ENCODE measurements at regions not wholly inside any gene's neighbourhood (a gene's known extent, or its start where the extent isn't known, plus 50 kb on each side); places are given as distances from the start of the nearest gene placed in this dataset.

GRCh38 chr4:65126200-65126599, 544.1 kb downstream of the EPHA5 start:
- DNase-seq (ENCODE audit: low read depth): no peak

GRCh38 chr4:65120287-65120686, 550.0 kb downstream of the EPHA5 start:
- no peak for DNase-seq (ENCODE audit: low read depth)

GRCh38 chr4:65102419-65102818, 567.9 kb downstream of the EPHA5 start:
- peak; percentile 1 for DNase-seq (ENCODE audit: low read depth)

- DNase-seq (ENCODE audit: low read depth): no peak
Observed at GRCh38 chr4:65096630-65097029, 573.7 kb downstream of the EPHA5 start.

- peak; percentile 10 for DNase-seq (ENCODE audit: low read depth)
Observed at GRCh38 chr4:65089666-65090065, 580.6 kb downstream of the EPHA5 start.

GRCh38 chr4:65083076-65083475, 587.2 kb downstream of the EPHA5 start:
- DNase-seq (ENCODE audit: low read depth): peak; percentile 13

- DNase-seq (ENCODE audit: low read depth): no peak
Observed at GRCh38 chr4:65071564-65071963, 598.7 kb downstream of the EPHA5 start.

GRCh38 chr4:65069177-65069576, 601.1 kb downstream of the EPHA5 start:
- no peak for DNase-seq (ENCODE audit: low read depth)

GRCh38 chr4:65066106-65066505, 604.2 kb downstream of the EPHA5 start:
- DNase-seq (ENCODE audit: low read depth): no peak

GRCh38 chr4:65063601-65064000, 606.7 kb downstream of the EPHA5 start:
- DNase-seq (ENCODE audit: low read depth): no peak

- no peak for DNase-seq (ENCODE audit: low read depth)
Observed at GRCh38 chr4:65050786-65051185, 619.5 kb downstream of the EPHA5 start.

GRCh38 chr4:65046192-65047133, 623.8 kb downstream of the EPHA5 start:
- DNase-seq (ENCODE audit: low read depth): peak; percentile 21

GRCh38 chr4:65033899-65034298, 624.6 kb upstream of the TECRL start:
- DNase-seq (ENCODE audit: low read depth): peak; percentile 2

GRCh38 chr4:65028592-65028991, 619.3 kb upstream of the TECRL start:
- DNase-seq (ENCODE audit: low read depth): no peak

- no peak for DNase-seq (ENCODE audit: low read depth)
Observed at GRCh38 chr4:65023883-65024670, 614.8 kb upstream of the TECRL start.

GRCh38 chr4:65023081-65023480, 613.8 kb upstream of the TECRL start:
- DNase-seq (ENCODE audit: low read depth): no peak

- no peak for DNase-seq (ENCODE audit: low read depth)
Observed at GRCh38 chr4:65021737-65022136, 612.5 kb upstream of the TECRL start.

- no peak for DNase-seq (ENCODE audit: low read depth)
Observed at GRCh38 chr4:65021149-65021548, 611.9 kb upstream of the TECRL start.

GRCh38 chr4:65019775-65020174, 610.5 kb upstream of the TECRL start:
- DNase-seq (ENCODE audit: low read depth): no peak

GRCh38 chr4:65018313-65018712, 609.1 kb upstream of the TECRL start:
- DNase-seq (ENCODE audit: low read depth): no peak

- no peak for DNase-seq (ENCODE audit: low read depth)
Observed at GRCh38 chr4:65014078-65014477, 604.8 kb upstream of the TECRL start.

GRCh38 chr4:65007841-65008439, 598.7 kb upstream of the TECRL start:
- peak; percentile 45 for DNase-seq (ENCODE audit: low read depth)

GRCh38 chr4:64975177-64975576, 565.9 kb upstream of the TECRL start:
- no peak for DNase-seq (ENCODE audit: low read depth)
